Natural killer cell (primary cell): ENCODE measurements at regions not wholly inside any gene's neighbourhood (a gene's known extent, or its start where the extent isn't known, plus 50 kb on each side); places are given as distances from the start of the nearest gene placed in this dataset.

Experiments used
- ATAC-seq, 3 donors: fragments of 150-1000 bp in 2 of 3; fragments of 200-7000 bp in 1 of 3; cut with Tn5 transposase; 1 replicate in 1 of 3; 2 replicates in 2 of 3; pipeline ENCODE4 v1.10.0; 2021; ENCODE audit warnings: mild to moderate bottlenecking in 2 of 3, moderate library complexity in 2 of 3
- DNase-seq, 2 donors: peaks; one replicate each; pipeline versions ENCODE4 v3.0.0 to v3.0.0-alpha.2; 2013 to 2021; ENCODE audit warnings: mixed read lengths in 1 of 2
- H3K27ac ChIP-seq: one replicate; pipeline ENCODE4 v1.5.1; 2013; ENCODE audit warnings: mild to moderate bottlenecking, low read length
- H3K27me3 ChIP-seq: one replicate; pipeline ENCODE4 v1.6.1; 2013; ENCODE audit warnings: low read length; ENCODE audit not compliant: control insufficient read depth, insufficient read depth
- H3K36me3 ChIP-seq: one replicate; pipeline ENCODE4 v1.6.1; 2013; ENCODE audit warnings: low read length; ENCODE audit not compliant: control insufficient read depth, insufficient read depth
- H3K4me1 ChIP-seq: one replicate; pipeline ENCODE4 v1.6.1; 2013; ENCODE audit warnings: low read length; ENCODE audit not compliant: control insufficient read depth, insufficient read depth
- H3K4me3 ChIP-seq: one replicate; pipeline ENCODE4 v1.5.1; 2013; ENCODE audit warnings: low read length
- H3K9me3 ChIP-seq: one replicate; pipeline ENCODE4 v1.6.1; 2013; ENCODE audit warnings: low read length; ENCODE audit not compliant: control insufficient read depth, insufficient read depth
- H3K27ac Mint-ChIP-seq, 2 donors: one replicate each; pipeline ENCODE4 v1.8.0; 2022; ENCODE audit warnings: mild to moderate bottlenecking in 2 of 2, mixed read lengths in 2 of 2, moderate library complexity in 1 of 2
- H3K27me3 Mint-ChIP-seq, 2 donors: one replicate each; pipeline ENCODE4 v1.8.0; 2022; ENCODE audit warnings: low read depth in 2 of 2, mixed read lengths in 2 of 2
- H3K36me3 Mint-ChIP-seq: one replicate; pipeline ENCODE4 v1.8.0; 2022; ENCODE audit warnings: mixed read lengths
- H3K4me1 Mint-ChIP-seq, 2 donors: one replicate each; pipeline ENCODE4 v1.8.0; 2022; ENCODE audit warnings: mixed read lengths in 2 of 2
- H3K4me3 Mint-ChIP-seq: one replicate; pipeline ENCODE4 v1.8.0; 2022; ENCODE audit warnings: mild to moderate bottlenecking, moderate library complexity, mixed read lengths
- H3K9me3 Mint-ChIP-seq, 2 donors: one replicate each; pipeline ENCODE4 v1.8.0; 2022; ENCODE audit warnings: mixed read lengths in 2 of 2
- WGBS: methylation state at CpG from one replicate; pipeline ENCODE4 v1.1.7; 2013; ENCODE audit warnings: missing lambda C conversion rate; ENCODE audit not compliant: insufficient coverage; 5-methylcytosine and 5-hydroxymethylcytosine counted together
- intact Hi-C: fragments of 100-400 bp; cut with micrococcal nuclease; formaldehyde crosslinking; loops from one replicate; pipeline ENCODE4 v1.14.2; 2022
- TF ChIP-seq, protein P1 (sequence below): fragments of 200-600 bp; IDR thresholded peaks from one replicate; pipeline ENCODE4 v1.8.0; 2022; ENCODE audit warnings: antibody characterized with exemption

DNA sequence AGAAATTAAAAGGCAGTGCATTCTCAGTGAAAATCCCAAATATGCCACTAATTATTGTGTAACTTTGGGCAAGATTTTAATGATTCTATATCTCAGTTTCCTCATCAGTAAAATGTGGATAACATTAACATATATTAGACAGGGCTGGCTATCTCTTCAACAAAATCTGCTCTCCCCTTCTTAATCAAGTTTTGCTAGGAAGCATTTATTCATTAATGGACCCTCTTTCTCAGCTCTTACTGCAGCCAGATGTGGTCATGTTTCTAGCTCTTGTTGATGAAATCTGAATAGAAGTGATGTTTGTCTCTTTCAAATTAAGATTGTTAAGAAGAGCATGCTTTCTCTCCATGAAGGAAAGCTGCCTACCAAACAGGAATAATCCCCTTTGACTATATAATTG is 84.4 kb upstream of the PPFIA2 start:
- TF ChIP-seq, protein P1, sequence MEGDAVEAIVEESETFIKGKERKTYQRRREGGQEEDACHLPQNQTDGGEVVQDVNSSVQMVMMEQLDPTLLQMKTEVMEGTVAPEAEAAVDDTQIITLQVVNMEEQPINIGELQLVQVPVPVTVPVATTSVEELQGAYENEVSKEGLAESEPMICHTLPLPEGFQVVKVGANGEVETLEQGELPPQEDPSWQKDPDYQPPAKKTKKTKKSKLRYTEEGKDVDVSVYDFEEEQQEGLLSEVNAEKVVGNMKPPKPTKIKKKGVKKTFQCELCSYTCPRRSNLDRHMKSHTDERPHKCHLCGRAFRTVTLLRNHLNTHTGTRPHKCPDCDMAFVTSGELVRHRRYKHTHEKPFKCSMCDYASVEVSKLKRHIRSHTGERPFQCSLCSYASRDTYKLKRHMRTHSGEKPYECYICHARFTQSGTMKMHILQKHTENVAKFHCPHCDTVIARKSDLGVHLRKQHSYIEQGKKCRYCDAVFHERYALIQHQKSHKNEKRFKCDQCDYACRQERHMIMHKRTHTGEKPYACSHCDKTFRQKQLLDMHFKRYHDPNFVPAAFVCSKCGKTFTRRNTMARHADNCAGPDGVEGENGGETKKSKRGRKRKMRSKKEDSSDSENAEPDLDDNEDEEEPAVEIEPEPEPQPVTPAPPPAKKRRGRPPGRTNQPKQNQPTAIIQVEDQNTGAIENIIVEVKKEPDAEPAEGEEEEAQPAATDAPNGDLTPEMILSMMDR: no peak

DNA sequence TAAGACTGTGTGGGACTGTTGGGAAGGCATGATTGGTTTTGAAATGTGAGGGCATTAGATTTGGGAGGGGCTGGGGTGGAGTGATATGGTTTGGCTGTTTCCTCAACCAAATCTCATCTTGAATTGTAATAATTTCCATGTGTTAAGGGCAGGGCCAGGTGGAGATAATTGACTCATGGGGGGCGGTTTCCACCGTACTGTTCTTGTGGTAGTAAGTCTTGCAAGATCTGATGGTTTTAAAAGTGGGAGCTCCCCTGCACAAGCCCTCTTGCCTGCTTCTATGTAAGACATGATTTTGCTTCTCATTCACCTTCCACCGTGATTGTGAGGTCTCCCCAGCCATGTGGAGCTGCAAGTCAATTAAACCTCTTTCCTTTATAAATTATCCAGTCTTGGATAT is 76.6 kb upstream of the PPFIA2 start:
- WGBS: 87% methylated on average over 3 of the region's 3 CpGs
- TF ChIP-seq, protein P1: no peak
- ATAC-seq (no peak), DNase-seq (no peak)
- Mint-ChIP-seq H3K9me3 (no peaks in the 10 kb centered on the region), H3K4me1 (no peaks in the 10 kb centered on the region), H3K36me3 (no peaks in the 10 kb centered on the region), H3K4me3 (no peak overlapping the region), H3K27me3 (peaks cover 1 to 3% of the 10 kb centered on the region in 2 donors), H3K27ac (no peak overlapping the region)
- intact Hi-C loops: no loop called here
- Histone ChIP-seq H3K4me1 (no peaks in the 10 kb centered on the region), H3K4me3 (no peak overlapping the region), H3K27ac (no peak overlapping the region), H3K36me3 (no peaks in the 10 kb centered on the region), H3K9me3 (no peaks in the 10 kb centered on the region), H3K27me3 (no peaks in the 10 kb centered on the region)

More for the DNA sequence above, 84.4 kb upstream of the PPFIA2 start:
- ATAC-seq (no peak), DNase-seq (no peak)
- Histone ChIP-seq H3K36me3 (no peaks in the 10 kb centered on the region), H3K27me3 (no peaks in the 10 kb centered on the region), H3K27ac (no peak overlapping the region), H3K9me3 (no peaks in the 10 kb centered on the region), H3K4me1 (no peaks in the 10 kb centered on the region), H3K4me3 (no peak overlapping the region)
- Mint-ChIP-seq H3K36me3 (no peaks in the 10 kb centered on the region), H3K4me3 (no peak overlapping the region), H3K27me3 (peaks cover 0 to 7% of the 10 kb centered on the region in 2 donors), H3K27ac (no peak overlapping the region), H3K4me1 (no peaks in the 10 kb centered on the region), H3K9me3 (peaks cover 0 to 2% of the 10 kb centered on the region in 2 donors)
- intact Hi-C loops: no loop called here

DNA sequence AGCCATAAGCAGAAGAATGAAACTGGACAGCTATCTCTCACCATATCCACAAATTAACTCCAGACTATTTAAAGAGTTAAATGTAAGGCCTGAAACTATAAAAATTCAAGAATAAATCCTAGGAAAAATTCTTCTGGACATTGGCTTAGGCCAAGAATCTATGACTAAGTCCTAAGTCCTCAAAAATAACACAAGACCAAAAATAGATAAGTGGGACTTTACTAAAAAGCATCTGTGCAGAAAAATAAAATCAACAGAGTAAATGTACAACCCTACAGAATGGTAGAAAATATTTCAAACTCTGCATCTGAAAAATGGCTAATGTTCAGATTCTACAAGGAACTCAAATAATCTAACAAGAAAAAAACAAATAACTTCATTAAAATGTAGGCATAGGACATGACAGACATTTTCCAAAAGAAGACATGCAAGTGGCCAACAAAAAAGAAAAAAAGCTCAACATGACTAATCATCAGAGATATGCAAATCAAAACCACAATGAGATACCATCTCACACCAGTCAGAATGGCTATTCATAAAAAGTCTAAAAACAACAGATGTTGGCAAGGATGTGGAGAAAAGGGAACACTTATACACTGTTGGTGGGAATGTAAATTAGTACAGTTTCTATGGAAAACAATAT is 61.0 kb upstream of the PPFIA2 start:
- ATAC-seq (no peak), DNase-seq (no peak)
- Mint-ChIP-seq H3K27ac (no peak overlapping the region), H3K27me3 (peaks cover 0 to 6% of the 10 kb centered on the region in 2 donors), H3K9me3 (peaks cover 0 to 2% of the 10 kb centered on the region in 2 donors), H3K4me1 (peaks cover 8% of the 10 kb centered on the region in 2 donors), H3K4me3 (no peak overlapping the region), H3K36me3 (no peaks in the 10 kb centered on the region)
- H3K27ac ChIP-seq: no peak overlapping the region
- no peaks in the 10 kb centered on the region for H3K4me1 ChIP-seq
- no peak overlapping the region for H3K4me3 ChIP-seq
- intact Hi-C loops: no loop called here
- H3K27me3 ChIP-seq: no peaks in the 10 kb centered on the region
- H3K9me3 ChIP-seq: no peaks in the 10 kb centered on the region
- no peaks in the 10 kb centered on the region for H3K36me3 ChIP-seq
- TF ChIP-seq, protein P1: no peak

DNA sequence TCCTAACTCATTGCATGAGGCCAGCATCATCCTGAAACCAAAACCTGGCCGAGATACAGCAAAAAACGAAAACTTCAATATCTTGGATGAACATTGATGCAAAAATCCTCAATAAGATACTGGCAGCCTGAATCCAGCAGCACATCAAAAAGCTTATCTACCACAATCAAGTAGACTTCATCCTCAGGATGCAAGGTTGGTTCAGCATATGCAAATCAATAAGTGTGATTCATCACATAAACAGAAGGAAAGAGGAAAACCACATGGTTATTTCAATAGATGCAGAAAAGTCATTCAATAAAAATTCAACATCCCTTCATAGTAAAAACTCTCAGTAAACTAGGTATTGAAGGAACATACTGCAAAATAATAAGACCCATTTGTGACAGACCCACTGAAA is 56.5 kb upstream of the PPFIA2 start:
- Histone ChIP-seq H3K9me3 (no peaks in the 10 kb centered on the region), H3K36me3 (no peaks in the 10 kb centered on the region), H3K27ac (no peak overlapping the region), H3K27me3 (no peaks in the 10 kb centered on the region), H3K4me3 (no peak overlapping the region), H3K4me1 (no peaks in the 10 kb centered on the region)
- Mint-ChIP-seq H3K4me1 (peaks cover 8% of the 10 kb centered on the region in 2 donors), H3K27ac (no peak overlapping the region), H3K27me3 (peaks cover 14 to 31% of the 10 kb centered on the region in 2 donors), H3K4me3 (no peak overlapping the region), H3K36me3 (no peaks in the 10 kb centered on the region), H3K9me3 (peaks cover 4 to 6% of the 10 kb centered on the region in 2 donors)
- ATAC-seq (no peak), DNase-seq (no peak)
- TF ChIP-seq, protein P1: no peak
- WGBS: 85% methylated on average over 2 of the region's 2 CpGs
- intact Hi-C loops: no loop called here
